HG03558 (cell line): ENCODE measurements at regions not wholly inside any gene's neighbourhood (a gene's known extent, or its start where the extent isn't known, plus 50 kb on each side); places are given as distances from the start of the nearest gene placed in this dataset.
"Not testable (repeated sequence)": the region's sequence is repeated elsewhere in the genome, so short reads cannot be mapped to it uniquely, and the experiment has no call there.

Source experiments
- ATAC-seq: cut with Tn5 transposase; IDR thresholded peaks from one replicate; pipeline ENCODE4 v1.9.1; 2021; ENCODE audit warnings: moderate number of reproducible peaks; ENCODE audit not compliant: unreplicated experiment; ENCODE audit errors: extremely low read depth

GRCh38 chr5:152606776-152607364 lies 201.8 kb upstream of the NMUR2 start:
- no peak for ATAC-seq

- ATAC-seq: no peak
These were observed 202.5 kb upstream of the NMUR2 start for GRCh38 chr5:152607401-152608160.

GRCh38 chr5:152608458-152608857 lies 203.4 kb upstream of the NMUR2 start:
- no peak for ATAC-seq

GRCh38 chr5:152619756-152620155 lies 214.7 kb upstream of the NMUR2 start:
- ATAC-seq: no peak

GRCh38 chr5:152622628-152623027 lies 217.5 kb upstream of the NMUR2 start:
- ATAC-seq: no peak

- ATAC-seq: no peak
These were observed 218.9 kb upstream of the NMUR2 start for GRCh38 chr5:152623951-152624350.

- ATAC-seq: no peak
These were observed 220.6 kb upstream of the NMUR2 start for GRCh38 chr5:152625696-152626095.

GRCh38 chr5:152631221-152631620 lies 226.1 kb upstream of the NMUR2 start:
- no peak for ATAC-seq

- no peak for ATAC-seq
These were observed 227.3 kb upstream of the NMUR2 start for GRCh38 chr5:152632360-152632759.

- no peak for ATAC-seq
These were observed 229.5 kb upstream of the NMUR2 start for GRCh38 chr5:152634586-152634985.

GRCh38 chr5:152638996-152639552 lies 234.0 kb upstream of the NMUR2 start:
- no peak for ATAC-seq

- no peak for ATAC-seq
These were observed 237.1 kb upstream of the NMUR2 start for GRCh38 chr5:152641970-152642805.

- ATAC-seq: no peak
These were observed 237.8 kb upstream of the NMUR2 start for GRCh38 chr5:152642880-152643279.

- no peak for ATAC-seq
These were observed 239.1 kb upstream of the NMUR2 start for GRCh38 chr5:152644029-152644728.

- ATAC-seq: no peak
These were observed 244.5 kb upstream of the NMUR2 start for GRCh38 chr5:152649609-152650008.

- no peak for ATAC-seq
These were observed 245.3 kb upstream of the NMUR2 start for GRCh38 chr5:152650413-152650812.

GRCh38 chr5:152659470-152659869 lies 254.4 kb upstream of the NMUR2 start:
- ATAC-seq: not testable (repeated sequence)

GRCh38 chr5:152673601-152674000 lies 268.5 kb upstream of the NMUR2 start:
- ATAC-seq: no peak

GRCh38 chr5:152674403-152674802 lies 269.3 kb upstream of the NMUR2 start:
- ATAC-seq: no peak

GRCh38 chr5:152676196-152676595 lies 271.1 kb upstream of the NMUR2 start:
- no peak for ATAC-seq
